ENCODE measurements at regions not wholly inside any gene's neighbourhood (a gene's known extent, or its start where the extent isn't known, plus 50 kb on each side); places are given as distances from the start of the nearest gene placed in this dataset.
"Not testable (repeated sequence)": the region's sequence is repeated elsewhere in the genome, so short reads cannot be mapped to it uniquely, and the experiment has no call there.

- H3K4me1 ChIP-seq (ENCODE audit: insufficient read depth), result no peaks in the 10 kb centered on the region
- H3K27ac ChIP-seq (ENCODE audit: low read depth), result no peak overlapping the region
- DNase-seq (ENCODE audit: extremely low spot score), result no peak
- WGBS, result 35% methylated on average over 2 of the region's 2 CpGs
- no peak overlapping the region for H3K4me3 ChIP-seq (ENCODE audit: low read depth, low read length)
- H3K36me3 ChIP-seq (ENCODE audit: insufficient read depth), result no peaks in the 10 kb centered on the region
These were observed 295.6 kb downstream of the ZBBX start for GRCh38 chr3:167084545-167084944.

GRCh38 chr3:167078070-167078622 is 302.0 kb downstream of the ZBBX start:
- H3K4me3 ChIP-seq (ENCODE audit: low read depth, low read length), result no peak overlapping the region
- no peak for DNase-seq (ENCODE audit: extremely low spot score)
- 76% methylated on average over 7 of the region's 7 CpGs for WGBS
- H3K36me3 ChIP-seq (ENCODE audit: insufficient read depth), result no peaks in the 10 kb centered on the region
- H3K27ac ChIP-seq (ENCODE audit: low read depth), result no peak overlapping the region
- no peaks in the 10 kb centered on the region for H3K4me1 ChIP-seq (ENCODE audit: insufficient read depth)

DNA sequence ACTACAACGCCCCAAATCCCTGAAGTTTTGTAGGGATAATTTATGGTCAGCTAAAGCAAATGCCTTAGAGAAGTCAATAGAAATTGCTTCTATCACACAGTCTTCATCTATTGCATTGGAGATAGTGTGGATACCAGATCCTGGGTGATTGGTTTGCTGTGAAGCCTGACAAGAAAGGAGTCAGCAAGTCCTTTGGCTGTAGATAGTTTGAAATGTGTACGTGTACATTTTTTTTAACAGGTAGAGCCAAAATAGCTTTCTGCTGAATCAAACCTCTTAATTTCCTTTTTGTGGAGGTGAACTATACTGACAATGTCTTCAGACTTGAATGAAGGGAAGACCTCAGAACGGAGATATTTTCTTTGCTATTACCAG is 312.3 kb downstream of the ZBBX start:
- DNase-seq (ENCODE audit: extremely low spot score), result peak; percentile 5
- Histone ChIP-seq H3K27ac (ENCODE audit: low read depth) (no peak overlapping the region), H3K36me3 (ENCODE audit: insufficient read depth) (no peaks in the 10 kb centered on the region), H3K4me1 (ENCODE audit: insufficient read depth) (no peaks in the 10 kb centered on the region), H3K4me3 (ENCODE audit: low read depth, low read length) (no peak overlapping the region)
- WGBS, result 44% methylated on average over 3 of the region's 3 CpGs

GRCh38 chr3:167066977-167067786 is 312.9 kb downstream of the ZBBX start:
- H3K4me1 ChIP-seq (ENCODE audit: insufficient read depth), result no peaks in the 10 kb centered on the region
- no peak overlapping the region for H3K27ac ChIP-seq (ENCODE audit: low read depth)
- DNase-seq (ENCODE audit: extremely low spot score), result peak; percentile 39
- H3K36me3 ChIP-seq (ENCODE audit: insufficient read depth), result no peaks in the 10 kb centered on the region
- H3K4me3 ChIP-seq (ENCODE audit: low read depth, low read length), result no peak overlapping the region
- WGBS, result 33% methylated on average over 5 of the region's 5 CpGs

DNA sequence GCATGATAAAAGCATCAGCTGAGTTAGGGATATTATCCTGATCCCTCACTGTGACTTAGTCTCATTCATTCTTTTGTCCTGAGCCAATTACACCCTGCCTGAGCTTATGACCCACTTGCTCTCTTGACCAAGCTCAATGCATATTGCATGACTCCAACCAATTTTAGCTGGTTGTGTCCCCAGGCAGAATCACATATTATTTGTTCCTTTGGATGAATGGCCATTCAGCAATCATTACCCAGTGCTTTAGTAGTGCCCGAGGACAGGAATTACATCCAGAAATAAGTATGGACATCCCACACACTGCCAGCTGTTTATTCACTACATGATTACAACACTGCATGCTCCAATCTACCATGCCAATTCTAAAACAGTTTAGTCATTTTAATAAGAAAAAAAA is 322.5 kb downstream of the ZBBX start:
- 90% methylated on average over 1 of the region's 1 CpG for WGBS
- H3K36me3 ChIP-seq (ENCODE audit: insufficient read depth), result no peaks in the 10 kb centered on the region
- H3K4me1 ChIP-seq (ENCODE audit: insufficient read depth), result no peaks in the 10 kb centered on the region
- H3K27ac ChIP-seq (ENCODE audit: low read depth), result no peak overlapping the region
- H3K4me3 ChIP-seq (ENCODE audit: low read depth, low read length), result no peak overlapping the region
- DNase-seq (ENCODE audit: extremely low spot score), result no peak

- no peaks in the 10 kb centered on the region for H3K4me1 ChIP-seq (ENCODE audit: insufficient read depth)
- no peak overlapping the region for H3K4me3 ChIP-seq (ENCODE audit: low read depth, low read length)
- no peaks in the 10 kb centered on the region for H3K36me3 ChIP-seq (ENCODE audit: insufficient read depth)
- 16% methylated on average over 2 of the region's 2 CpGs for WGBS
- H3K27ac ChIP-seq (ENCODE audit: low read depth), result no peak overlapping the region
- DNase-seq (ENCODE audit: extremely low spot score), result no peak
These were observed 325.2 kb downstream of the ZBBX start for GRCh38 chr3:167054926-167055325.

DNA sequence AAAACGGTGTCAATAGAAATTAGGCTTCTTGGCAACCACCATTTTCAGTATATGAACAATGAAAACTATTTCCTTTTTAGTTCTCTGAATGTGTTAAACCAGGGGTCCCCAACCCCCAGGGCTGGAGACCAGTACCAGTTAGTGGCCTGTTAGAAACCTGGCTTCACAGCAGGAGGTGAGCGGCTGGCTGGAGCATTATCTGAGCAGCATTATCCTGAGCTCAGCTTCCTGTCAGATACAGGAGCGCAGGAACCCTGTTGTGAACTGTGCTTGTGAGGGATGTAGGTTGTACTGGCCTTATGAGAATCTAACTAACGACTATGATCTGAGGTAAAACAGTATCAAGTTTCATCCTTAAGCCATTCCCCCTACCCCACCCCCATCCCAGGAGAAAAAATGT is 328.7 kb downstream of the ZBBX start:
- 80% methylated on average over 4 of the region's 4 CpGs for WGBS
- Histone ChIP-seq H3K4me3 (ENCODE audit: low read depth, low read length) (no peak overlapping the region), H3K4me1 (ENCODE audit: insufficient read depth) (no peaks in the 10 kb centered on the region), H3K27ac (ENCODE audit: low read depth) (no peak overlapping the region), H3K36me3 (ENCODE audit: insufficient read depth) (no peaks in the 10 kb centered on the region)
- DNase-seq (ENCODE audit: extremely low spot score), result no peak

DNA sequence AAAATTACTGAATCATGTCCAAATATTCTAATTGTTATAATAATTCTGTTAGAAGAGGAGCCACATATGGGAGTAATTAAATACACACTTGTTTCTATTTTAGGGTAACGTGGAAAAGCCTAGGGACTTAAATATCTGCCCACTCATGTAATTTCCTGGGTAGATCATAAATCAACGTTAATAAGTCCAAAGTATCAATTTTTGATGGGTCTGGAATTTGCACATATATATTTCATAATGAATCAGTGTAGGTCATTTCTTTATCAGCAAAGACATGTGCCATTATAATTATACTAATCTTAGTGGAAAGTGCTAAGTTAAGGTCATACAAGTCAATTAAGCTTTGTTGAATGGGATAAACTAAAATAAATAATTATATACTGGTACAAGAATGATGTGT is 346.2 kb downstream of the ZBBX start:
- Histone ChIP-seq H3K36me3 (ENCODE audit: insufficient read depth) (no peaks in the 10 kb centered on the region), H3K27ac (ENCODE audit: low read depth) (no peak overlapping the region), H3K4me1 (ENCODE audit: insufficient read depth) (no peaks in the 10 kb centered on the region), H3K4me3 (ENCODE audit: low read depth, low read length) (no peak overlapping the region)
- WGBS, result 54% methylated on average over 2 of the region's 2 CpGs
- DNase-seq (ENCODE audit: extremely low spot score), result no peak

DNA sequence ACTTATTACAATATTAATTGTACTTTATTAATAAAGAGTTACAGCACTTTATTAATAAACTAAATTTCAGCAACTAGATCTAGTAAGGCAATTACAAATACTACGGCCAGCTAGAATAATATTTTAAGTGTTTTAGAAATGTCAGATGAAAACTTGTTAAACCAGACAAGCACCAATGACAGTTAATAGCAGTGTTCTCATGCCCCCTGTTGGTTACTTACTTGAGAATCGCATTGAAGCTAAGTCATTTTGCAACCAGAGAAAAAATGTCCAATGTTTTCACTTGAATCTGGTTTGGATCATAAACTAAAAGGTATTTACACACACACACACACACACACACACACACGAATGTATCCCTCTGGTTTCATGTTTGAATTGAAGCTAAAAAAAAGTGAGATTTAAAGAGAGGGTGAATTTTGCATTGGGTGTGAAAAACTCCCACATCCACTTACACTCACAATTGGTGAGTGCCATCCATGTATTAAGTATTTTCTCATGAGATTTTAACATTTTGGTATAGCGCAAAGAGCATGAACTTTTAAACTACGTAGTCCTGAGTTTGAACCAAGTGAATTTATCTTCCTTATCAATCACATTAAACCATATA is 347.7 kb downstream of the ZBBX start:
- Histone ChIP-seq H3K4me1 (ENCODE audit: insufficient read depth) (no peaks in the 10 kb centered on the region), H3K36me3 (ENCODE audit: insufficient read depth) (no peaks in the 10 kb centered on the region), H3K27ac (ENCODE audit: low read depth) (no peak overlapping the region), H3K4me3 (ENCODE audit: low read depth, low read length) (no peak overlapping the region)
- DNase-seq (ENCODE audit: extremely low spot score), result peak; percentile 33
- WGBS, result 23% methylated on average over 5 of the region's 5 CpGs

DNA sequence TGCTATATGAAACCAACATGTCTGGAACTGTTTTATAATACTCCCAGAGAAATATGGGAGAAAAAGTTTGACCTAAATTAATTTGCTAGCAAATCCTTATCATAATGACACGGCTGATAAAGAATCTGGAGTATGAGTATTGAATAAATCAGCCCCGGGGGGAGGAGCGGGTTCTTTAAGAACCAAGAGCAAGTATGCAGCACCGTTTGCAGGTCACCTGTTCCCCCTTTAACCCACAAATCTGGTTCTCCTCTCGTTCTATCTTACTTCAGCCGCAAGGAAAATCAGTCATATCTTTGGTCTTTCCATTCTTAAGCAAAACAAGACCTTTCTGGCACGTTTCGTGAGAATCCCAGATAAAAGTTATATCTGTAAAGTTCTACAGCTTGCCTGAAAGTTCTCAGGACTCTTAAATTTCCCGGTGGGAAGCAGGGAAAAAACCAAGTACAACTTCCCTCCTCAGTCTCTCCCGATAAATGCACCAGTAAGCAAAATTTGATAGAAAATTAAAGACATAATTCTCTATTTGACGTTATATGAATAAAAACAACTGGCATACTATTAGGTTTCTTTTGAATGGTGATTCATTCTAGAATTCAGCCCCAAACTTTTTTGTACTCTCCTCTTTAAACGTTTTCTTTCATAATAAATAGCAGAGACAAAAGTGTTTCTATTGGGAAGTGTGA is 348.6 kb downstream of the ZBBX start:
- Histone ChIP-seq H3K36me3 (ENCODE audit: insufficient read depth) (no peaks in the 10 kb centered on the region), H3K4me1 (ENCODE audit: insufficient read depth) (no peaks in the 10 kb centered on the region), H3K27ac (ENCODE audit: low read depth) (no peak overlapping the region), H3K4me3 (ENCODE audit: low read depth, low read length) (no peak overlapping the region)
- no peak for DNase-seq (ENCODE audit: extremely low spot score)
- WGBS, result 58% methylated on average over 12 of the region's 12 CpGs

DNA sequence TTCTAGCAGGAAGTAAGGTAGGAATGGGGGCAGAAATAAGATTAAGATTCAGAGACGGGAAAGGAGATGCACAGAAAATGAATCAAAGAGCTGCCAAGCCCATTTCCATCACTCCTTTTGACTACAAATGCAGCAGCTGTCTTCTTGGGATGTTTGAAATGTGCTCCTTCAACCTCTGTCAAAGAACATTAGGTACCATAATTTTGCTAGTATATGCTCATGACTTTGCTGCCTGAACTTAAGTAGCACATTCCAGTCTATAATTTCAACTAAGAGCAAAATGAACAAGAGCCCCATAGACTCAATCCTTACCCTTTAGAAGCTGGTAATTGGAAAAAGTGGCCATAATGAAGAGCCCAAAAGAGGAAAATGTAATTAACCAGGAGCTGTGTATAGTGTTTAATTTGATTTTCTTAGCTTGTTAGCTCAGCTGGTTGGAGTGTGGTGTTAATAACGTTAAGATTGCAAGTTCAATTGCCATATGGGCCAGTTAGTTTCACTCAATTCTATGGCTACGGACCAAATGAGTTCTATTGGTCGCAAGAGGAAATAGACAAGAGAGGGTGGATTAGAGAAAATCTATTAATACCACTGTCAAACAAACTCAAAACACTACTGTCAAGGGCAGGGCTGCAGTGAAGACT is 349.9 kb downstream of the ZBBX start:
- 69% methylated on average over 4 of the region's 4 CpGs for WGBS
- H3K36me3 ChIP-seq (ENCODE audit: insufficient read depth), result no peaks in the 10 kb centered on the region
- no peak overlapping the region for H3K4me3 ChIP-seq (ENCODE audit: low read depth, low read length)

GRCh38 chr3:167019503-167019902 is 360.6 kb downstream of the ZBBX start:
- not testable (repeated sequence) for H3K4me1 ChIP-seq (ENCODE audit: insufficient read depth); H3K4me3 ChIP-seq (ENCODE audit: low read depth, low read length); H3K27ac ChIP-seq (ENCODE audit: low read depth); DNase-seq (ENCODE audit: extremely low spot score); H3K36me3 ChIP-seq (ENCODE audit: insufficient read depth)
- 95% methylated on average over 2 of the region's 2 CpGs for WGBS

More for the DNA sequence above, 349.9 kb downstream of the ZBBX start:
- H3K4me1 ChIP-seq (ENCODE audit: insufficient read depth), result no peaks in the 10 kb centered on the region
- no peak for DNase-seq (ENCODE audit: extremely low spot score)
- no peak overlapping the region for H3K27ac ChIP-seq (ENCODE audit: low read depth)

- not testable (repeated sequence) for H3K27ac ChIP-seq (ENCODE audit: low read depth); H3K4me1 ChIP-seq (ENCODE audit: insufficient read depth); DNase-seq (ENCODE audit: extremely low spot score); H3K36me3 ChIP-seq (ENCODE audit: insufficient read depth); H3K4me3 ChIP-seq (ENCODE audit: low read depth, low read length)
- 97% methylated on average over 34 of the region's 34 CpGs for WGBS
These were observed 361.4 kb downstream of the ZBBX start for GRCh38 chr3:167018591-167019111.
